Ecto neural progenitor cell (in vitro differentiated cells): ENCODE measurements at regions not wholly inside any gene's neighbourhood (a gene's known extent, or its start where the extent isn't known, plus 50 kb on each side); places are given as distances from the start of the nearest gene placed in this dataset.
A peak's percentile ranks its signal among the peaks of the same experiment; 100 is the strongest.
"Not testable (repeated sequence)": the region's sequence is repeated elsewhere in the genome, so short reads cannot be mapped to it uniquely, and the experiment has no call there.

Experiments
- DNase-seq: peaks from one replicate; pipeline ENCODE4 v3.0.0-alpha.2; 2018; ENCODE audit warnings: low spot score

DNA sequence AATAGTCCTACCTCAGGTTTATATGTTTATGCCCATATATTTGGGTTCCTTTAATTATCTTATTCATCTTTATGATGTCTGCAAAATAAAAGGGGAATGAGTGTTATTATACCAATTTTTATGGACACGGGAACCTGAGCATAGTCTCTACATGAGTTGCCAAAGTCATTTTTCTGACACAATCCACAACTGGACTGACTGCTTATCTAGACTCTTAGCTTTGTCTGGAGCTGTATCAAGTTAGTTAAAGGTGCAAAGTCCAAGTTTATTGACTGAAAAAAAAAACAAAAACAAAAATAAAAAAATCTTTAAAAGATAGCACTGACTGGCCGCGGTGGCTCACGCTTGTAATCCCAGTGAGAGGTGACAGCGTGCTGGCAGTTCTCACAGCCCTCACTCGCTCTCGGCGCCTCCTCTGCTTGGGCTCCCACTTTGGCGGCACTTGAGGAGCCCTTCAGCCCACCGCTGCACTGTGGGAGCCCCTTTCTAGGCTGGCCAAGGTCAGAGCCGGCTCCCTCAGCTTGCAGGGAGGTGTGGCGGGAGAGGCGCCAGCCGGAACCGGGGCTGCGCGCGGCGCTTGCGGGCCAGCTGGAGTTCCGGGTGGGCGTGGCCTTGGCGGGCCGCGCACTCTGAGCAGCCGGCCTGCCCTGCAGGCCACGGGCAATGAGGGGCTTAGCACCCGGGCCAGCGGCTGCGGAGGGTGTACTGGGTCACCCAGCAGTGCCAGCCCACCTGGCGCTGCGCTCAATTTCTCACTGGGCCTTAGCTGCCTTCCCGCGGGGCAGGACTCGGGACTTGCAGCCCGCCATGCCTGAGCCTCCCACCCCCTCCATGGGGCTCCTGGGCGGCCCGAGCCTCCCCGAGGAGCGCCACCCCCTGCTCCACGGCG, 116.6 kb upstream of the MBNL1 start:
- DNase-seq: not testable (repeated sequence)

DNA sequence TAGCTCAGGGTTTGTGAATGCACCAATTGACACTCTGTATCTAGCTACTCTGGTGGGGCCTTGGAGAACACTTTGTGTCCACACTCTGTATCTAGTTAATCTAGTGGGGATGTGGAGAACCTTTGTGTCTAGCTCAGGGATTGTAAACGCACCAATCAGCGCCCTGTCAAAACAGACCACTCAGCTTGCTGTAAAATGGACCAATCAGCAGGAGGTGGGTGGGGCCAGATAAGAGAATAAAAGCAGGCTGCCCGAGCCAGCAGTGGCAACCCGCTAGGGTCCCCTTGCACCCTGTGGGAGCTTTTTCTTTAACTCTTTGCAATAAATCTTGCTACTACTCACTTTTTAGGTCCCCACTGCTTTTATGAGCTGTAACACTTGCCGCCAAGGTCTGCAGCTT, 115.6 kb upstream of the MBNL1 start:
- not testable (repeated sequence) for DNase-seq

DNA sequence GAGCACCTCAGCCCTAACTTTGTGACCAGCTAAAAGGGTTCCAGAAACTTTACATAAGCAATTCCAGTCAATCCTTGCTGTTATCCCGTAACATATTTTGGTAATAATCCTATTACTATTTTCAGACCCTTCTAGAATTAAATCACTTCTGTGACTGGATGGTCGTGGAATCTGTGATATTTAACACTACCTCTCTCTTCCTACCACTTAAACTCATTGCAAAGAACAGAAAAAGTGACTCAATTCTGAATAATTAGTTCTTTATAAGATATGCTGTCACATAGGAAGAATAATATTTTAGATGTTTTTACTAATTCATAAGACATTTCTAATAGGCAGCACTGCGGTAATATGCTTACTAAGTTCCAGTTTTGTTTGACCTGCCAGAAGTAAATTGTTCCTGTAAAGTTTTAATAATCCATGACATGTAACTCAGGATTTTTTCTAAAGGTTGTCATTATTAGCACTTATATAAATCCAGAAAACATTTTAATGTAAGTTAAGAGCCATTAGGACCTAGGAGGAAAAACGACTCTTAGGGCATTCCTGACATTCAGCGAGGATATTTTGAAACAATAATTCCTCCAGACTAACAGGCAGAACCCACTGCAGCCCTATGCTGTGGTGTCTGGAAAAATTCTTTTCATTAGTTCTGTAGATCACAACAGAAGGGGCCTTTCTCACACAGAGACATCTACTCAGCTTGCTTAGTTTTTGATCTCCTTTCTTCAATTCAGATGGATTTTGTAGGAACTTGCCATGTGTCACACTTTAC, 113.3 kb upstream of the MBNL1 start:
- DNase-seq: no peak

DNA sequence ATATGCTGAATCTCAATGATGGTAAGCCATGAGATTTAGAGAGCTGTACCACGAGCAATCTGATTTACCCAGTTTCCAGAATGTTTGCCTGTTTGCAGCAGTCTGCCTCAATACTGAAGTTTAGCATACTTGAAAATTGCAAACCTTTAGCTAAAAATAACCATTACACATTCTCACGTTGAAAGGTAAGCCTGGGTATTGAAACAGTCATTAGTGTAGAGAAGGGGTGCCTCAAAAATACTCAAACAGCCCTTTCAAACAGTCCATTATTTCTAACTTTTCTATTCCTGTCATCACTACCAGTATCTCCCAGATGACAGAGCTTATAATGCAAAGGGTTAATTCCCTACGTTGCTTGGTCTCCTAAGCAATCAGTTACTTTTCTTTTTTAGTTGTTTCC, 111.8 kb upstream of the MBNL1 start:
- DNase-seq: no peak

DNA sequence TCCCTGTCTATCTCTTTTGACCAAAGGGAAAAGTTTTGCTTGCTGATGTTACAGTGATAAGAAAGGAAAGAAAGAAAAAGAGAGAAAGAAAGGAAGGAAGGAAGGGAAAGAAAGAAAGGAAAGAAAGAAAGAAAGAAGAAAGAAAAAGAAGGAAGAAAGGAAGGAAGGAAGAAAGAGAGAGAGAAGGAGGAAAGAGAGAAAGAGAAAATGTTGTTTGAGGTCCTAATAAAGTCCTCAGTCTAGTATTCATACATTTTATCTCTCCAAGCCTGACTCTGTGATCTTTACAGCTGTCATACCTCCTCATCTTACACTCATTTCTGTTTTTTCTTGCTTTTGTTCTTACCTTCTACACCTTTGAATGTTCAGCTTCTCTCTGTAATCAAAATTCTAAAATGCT, 111.4 kb upstream of the MBNL1 start:
- DNase-seq: no peak

DNA sequence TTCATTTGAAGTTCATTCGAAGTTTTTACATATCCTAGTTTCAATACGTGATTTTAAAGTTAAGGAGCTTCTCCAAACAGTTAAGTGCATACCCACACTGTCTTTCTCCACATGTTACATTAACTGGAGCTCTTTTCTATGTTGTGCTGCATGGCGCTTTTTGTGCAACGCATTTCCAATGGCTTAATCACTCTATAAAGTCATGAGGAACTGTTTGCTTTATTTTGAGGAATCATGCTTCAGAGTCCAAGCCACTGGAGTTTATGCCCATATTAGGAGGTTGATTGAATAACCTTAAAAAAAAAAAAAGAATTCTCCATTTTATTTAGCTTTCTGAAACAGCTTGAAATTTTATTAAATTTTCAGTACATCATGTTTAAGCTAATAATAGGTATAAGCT, 109.4 kb upstream of the MBNL1 start:
- DNase-seq: no peak

DNA sequence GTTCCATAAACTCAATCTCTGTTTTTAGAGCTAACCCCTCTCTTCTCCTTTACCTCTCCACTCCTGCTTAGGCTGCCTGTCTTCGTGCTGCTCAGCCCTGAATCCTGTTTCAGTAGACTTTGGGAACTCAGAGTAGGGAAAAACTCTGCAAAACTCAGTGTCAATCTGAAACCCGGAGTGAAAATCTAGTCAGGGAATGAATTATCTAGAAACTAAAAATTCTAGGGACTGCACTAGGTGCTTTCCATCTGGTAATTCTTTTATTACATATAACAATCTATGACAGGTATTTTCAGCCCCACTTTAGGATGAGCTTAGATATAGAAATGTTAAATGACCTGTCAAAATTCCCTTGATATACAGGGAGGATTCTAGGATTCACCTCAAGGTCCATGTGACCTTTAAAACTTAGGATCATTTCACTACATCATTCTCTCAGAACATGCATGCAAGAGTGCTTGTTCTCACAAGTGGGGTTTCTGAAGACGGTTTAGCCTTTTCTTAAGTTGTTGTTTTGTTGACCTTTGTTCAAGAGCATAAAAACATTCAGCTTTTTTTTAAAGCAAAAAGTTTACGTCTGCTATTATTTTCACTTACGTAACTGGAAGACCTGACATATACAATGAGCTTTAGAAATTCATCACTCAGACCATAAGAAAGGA, 108.2 kb upstream of the MBNL1 start:
- DNase-seq: no peak

DNA sequence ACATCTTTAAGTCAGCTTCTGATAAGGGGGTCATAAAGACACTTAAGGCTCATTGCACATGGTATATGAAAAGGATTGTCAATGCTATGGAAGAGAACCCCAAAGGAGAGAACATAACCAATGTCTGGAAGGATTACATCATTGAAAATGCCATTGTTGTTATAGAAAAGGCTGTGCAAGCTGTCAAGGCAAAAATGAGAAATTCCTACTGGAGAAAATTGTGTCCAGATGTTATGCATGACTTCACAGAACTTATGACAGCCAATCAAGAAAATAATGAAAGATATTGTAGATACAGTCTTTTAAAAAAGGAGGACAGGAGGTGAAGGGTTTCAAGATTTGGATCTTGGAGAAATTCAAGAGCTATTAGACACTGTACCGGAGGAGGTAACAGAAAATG, 96.3 kb upstream of the MBNL1 start:
- no peak for DNase-seq

DNA sequence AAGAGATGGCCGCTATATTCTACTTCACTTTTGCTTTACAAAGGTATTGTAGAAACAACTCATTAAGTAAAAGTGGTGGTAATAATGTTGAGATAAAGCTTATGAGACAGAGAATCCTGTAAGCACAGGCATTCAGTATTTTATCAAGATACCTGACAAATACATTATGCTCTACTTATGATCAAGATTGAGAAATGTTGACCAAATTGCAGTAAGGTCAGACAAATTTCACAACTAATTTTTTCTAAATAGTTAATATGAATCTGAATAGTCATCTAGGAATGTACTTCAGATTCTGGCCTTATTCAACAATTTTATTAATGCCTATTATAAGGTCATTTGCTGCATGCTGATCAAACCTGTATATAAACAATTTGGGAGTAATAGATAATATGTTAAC, 95.1 kb upstream of the MBNL1 start:
- DNase-seq: no peak

DNA sequence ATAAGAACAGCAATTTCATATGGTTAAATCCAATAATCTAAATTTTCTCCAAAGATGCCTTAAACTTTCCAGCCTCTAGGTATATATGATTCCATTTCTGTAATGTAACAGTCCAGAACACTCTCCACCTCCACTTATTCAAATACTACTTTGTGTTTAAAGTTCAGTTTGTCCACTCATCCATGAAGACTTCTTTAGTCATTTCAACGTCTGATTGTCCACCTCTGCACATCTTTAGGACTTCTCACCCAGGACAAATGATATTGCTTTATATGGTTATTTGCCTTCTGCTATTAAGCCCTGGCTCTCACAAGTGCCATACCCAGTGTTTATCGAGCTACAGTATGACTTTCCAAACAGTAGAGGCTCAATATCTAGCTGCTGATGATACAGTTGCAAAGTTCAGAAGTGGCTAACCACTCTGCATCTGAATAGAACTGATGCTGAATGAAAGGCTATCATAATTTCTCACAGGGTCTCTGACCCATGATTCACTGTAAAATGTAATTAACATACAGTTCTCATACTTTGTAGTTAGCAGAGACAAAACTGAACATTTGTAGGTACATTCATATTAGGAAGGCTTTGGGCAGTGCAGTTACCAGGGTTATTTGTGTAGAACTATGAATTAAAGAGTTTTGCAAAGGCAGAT, 93.7 kb upstream of the MBNL1 start:
- no peak for DNase-seq

DNA sequence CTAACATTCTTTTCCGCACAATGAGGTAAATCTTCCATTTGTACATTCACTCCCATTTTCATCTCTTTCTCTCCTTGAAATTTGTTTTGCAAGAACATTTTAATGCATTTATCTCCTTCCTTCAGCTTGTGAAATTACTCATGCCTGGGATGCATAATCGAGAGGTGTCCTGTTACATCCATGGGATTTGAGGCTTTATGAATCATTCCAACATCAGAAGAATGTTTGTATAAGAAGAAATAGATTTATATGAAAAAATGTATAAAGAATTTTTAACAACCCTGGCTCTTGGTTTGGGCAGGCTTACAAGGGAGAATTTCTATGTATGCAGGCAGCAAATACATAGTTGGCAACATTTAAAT, 93.2 kb upstream of the MBNL1 start:
- no peak for DNase-seq

DNA sequence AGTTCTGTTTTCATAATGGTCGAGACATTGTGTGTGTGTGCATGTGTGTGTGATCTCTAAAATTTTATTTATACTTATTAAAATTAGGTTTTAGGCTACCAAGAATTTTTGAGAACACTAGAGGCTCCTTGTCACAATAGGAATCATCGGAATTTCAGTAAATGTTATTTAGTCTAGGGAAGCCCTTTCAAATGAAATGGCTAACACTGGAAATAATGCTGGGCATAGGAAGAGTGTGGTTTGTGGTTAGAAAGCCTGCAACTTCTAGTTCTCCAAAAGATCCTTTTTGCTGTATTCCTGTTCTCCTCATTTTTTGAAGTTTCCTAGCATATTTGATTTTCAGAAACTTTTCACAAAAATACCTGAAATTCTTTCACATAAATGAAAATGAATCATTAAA, 92.5 kb upstream of the MBNL1 start:
- DNase-seq: no peak

DNA sequence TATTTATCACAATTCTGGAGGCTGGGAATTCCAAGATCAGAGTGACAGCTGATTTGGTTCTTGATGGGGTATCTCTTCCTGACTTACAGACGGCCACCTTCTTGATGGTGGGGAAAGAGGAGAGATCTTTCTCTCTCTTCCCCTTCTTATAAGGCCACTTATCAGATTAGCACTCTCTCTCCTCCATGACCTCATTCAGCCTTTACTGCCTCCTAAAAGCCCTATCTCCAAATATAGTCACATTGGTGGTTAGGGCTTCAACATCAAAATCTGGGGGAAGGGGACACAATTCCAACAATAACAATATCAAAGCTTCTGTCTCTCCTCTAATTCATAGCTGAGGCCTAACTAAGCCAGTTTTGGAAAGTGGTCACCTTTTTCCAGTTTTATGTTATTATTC, 91.7 kb upstream of the MBNL1 start:
- no peak for DNase-seq

DNA sequence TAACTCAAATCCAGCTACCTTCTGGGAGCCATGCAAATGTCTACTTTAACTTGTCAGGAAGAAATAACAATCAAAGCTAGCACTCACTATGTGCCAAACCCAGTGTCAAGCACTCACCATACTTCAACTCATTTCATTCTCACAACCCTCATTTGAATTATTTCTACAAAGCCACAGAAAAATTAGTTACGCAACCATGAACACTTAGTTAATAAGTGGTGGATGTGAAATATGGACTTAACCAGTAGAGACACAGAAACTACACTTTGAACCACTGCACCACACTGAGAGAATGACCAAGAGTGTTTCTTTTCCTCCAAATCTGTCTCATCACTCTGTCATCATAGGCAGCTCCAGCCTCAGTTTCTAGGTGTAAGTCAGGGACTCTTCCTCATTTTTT, 91.0 kb upstream of the MBNL1 start:
- no peak for DNase-seq

DNA sequence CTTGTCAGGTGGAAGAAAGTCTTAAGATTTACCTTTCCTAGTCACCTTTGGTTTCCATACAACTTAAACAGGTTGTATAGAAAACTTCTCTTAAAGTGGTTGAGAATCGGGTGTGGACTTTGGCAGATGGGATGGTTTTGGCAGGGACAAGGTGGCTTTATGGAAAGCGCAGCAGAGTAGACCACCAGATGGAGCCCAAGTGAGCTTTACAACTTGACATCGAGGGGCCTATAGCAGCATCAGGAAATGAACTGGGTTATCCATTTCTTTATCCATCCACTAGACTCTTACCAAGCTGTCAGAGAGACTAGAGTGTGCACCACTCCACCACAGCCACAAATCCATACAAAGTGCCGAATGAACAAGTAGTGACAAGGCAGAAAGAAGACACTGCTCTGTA, 85.3 kb upstream of the MBNL1 start:
- DNase-seq: peak; percentile 59

DNA sequence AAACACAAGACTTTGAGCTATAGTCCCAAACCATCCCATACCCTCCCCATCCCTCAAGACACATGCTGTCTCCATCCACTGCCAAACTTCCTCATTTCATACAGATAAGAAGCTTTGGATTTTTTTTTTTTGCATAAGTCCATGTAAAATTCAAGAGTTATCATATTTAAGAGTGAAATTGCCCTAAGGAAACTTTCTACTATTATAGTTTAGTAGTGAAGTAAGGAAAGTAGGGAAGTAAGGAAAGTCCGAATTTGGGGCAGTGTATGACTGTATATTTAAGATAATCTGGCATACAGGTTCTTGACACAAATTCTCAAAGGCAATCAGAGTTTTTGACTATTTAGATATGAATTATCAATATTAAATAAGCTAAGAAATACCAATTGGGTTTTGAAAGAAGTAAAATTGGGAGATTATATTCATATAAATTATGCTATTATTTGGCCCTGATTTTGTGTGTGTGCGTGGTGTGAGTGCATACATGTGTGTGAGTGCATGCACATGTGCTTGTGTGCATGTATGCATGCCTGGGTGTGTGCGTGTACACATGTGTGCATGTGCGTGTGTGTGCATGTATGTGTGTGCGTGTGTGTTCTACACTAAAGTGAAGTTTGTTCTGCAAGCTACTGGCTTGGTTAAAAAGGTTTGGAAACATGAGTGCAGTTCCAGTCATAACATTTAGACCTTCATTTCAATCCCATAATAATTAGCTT, 83.6 kb upstream of the MBNL1 start:
- no peak for DNase-seq

DNA sequence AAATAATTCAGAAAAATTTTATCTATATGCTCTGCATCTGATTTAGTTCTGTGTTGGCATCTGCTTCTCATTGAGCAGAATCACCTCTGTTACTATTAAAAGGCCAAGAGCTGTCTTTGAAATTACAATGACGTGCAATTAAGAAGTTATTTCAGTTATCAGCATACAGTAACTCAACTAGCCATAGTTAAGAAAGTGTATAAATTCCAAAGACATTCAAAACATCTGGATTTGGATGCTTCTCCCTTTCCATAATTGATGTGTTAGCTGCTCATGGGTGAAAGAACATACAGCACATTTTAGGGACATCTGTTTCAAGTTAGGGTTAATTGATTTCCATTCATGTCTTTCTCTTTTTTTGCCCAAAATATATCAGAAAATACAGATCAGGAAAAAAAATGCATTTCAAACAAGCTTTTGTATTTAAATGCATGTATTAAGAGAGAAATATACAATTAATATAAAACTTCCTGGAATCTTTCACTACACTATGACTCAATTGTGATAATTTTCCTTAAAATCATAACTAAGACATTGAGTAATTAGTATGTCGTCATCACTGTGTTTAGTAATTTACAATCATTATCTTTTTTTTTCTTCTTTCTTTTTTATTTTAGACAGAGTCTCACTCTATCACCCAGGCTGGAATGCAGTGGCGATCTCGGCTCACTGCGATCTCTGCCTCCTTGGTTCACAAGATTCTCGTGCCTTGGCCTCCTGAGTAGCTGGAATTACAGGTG, 82.7 kb upstream of the MBNL1 start:
- no peak for DNase-seq

DNA sequence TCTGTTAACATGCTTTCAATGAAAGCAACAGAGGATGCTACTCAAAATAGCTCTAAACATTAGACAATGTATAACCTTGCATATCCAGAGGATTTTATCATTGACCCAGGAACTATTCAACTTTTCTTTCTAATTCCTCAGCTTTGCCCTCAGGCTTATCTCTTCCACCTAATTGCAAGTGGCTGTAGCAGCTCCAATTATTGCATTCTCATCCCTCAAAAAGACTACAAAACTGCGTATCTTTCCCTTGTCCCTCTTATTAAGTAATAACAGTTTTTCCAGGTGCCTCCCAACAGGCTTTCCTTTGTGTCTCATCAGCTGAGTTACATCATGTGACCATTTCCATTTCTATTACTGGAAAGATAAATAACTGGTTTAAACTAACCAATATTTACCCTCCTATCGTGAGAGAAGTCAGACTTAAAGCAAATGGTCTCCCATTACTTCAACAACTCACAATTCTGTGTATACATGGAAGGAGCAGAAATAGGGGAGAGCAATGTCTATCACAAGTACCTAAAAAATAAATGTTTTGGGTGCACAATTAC, 78.0 kb upstream of the MBNL1 start:
- no peak for DNase-seq

DNA sequence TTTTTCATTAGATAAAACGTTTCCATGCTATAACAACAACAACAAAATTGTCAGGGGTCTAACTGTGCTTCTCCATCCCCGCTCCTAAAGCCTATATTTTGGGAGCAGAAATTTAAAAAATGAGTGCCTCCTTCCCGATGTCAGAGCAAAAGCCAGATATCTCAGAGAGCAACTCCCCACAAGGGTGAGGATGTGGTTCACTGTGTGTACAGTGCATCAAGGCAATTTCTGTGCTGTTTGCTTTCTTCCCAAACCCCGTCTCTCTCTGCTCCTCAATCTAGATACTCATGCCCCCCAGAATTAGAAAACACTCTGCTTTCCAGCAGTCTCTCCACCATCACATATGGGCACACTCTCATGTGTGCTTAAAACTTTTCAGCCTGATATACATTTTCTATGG, 76.7 kb upstream of the MBNL1 start:
- DNase-seq: no peak

DNA sequence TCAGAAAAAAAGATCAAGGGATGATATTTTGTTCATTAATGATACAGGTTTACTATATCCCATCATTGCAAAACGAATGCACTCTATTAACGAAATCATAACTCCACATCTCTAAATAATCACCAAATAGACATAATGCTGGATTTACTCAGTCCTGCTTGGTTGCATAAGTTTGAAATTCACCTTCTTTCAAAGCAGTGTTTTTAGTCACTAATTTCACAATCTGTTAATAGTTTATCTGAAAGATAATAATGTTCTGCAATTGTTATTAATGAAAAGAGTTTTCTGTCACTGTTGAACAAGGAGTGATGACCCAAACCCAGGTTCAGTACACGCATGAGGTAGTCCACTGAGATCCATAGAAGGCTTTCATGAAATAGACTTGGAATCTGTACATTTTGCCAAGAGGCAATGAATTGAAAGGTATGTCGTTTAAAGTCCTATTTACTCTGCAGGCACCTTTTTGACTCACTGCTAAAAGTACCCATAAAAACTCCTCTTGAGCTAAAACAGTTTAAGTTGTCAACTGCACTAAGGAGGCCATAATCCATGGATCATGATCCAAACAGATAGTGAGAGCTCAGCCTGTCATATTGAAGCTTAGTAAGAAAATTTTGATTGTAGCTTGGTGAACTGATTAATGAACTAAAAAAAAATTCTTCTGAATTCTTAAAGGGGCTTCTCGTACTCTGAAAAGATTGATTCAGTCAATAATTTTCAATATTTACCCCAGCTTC, 75.6 kb upstream of the MBNL1 start:
- DNase-seq: no peak
